ENCODE measurements at regions not wholly inside any gene's neighbourhood (a gene's known extent, or its start where the extent isn't known, plus 50 kb on each side); places are given as distances from the start of the nearest gene placed in this dataset.

DNA sequence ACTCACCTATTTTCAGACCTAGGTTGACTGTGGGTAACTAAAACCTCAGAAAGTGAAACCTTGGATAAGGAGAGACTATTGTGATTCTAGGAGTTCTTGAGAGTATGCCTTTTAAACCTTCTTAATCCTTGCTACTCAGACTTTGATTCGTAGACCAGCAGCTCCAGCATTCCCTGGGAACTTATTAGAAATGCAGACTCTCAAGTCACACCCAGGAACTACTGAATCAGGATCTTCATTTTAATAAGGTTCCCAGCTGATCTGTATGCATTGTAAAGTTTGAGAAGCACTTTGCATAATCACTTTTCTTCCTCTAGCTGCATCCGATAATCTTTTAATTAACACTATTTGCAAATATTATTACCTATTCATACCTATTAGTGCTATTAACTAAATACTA, 480.3 kb upstream of the KCNMB2 start:
- Histone ChIP-seq H3K4me3 (no peak overlapping the region), H3K4me1 (peaks cover 0 to 26% of the 10 kb centered on the region in 2 donors), H3K27ac (no peak overlapping the region), H3K36me3 (no peaks in the 10 kb centered on the region), H3K9me3 (no peaks in the 10 kb centered on the region), H3K27me3 (no peaks in the 10 kb centered on the region)
- TF ChIP-seq CTCF (IDR thresholded peaks at IDR 0.05), result no peak
- DNase-seq (ENCODE audit: low spot score), result no peak

GRCh38 chr3:178056868-178057267, 479.4 kb upstream of the KCNMB2 start:
- peaks cover 0 to 26% of the 10 kb centered on the region in 2 donors for H3K4me1 ChIP-seq
- no peaks in the 10 kb centered on the region for H3K36me3 ChIP-seq
- no peaks in the 10 kb centered on the region for H3K27me3 ChIP-seq
- TF ChIP-seq CTCF (IDR thresholded peaks at IDR 0.05), result no peak
- H3K27ac ChIP-seq, result no peak overlapping the region
- DNase-seq (ENCODE audit: low spot score), result no peak
- no peak overlapping the region for H3K4me3 ChIP-seq
- no peaks in the 10 kb centered on the region for H3K9me3 ChIP-seq

- no peaks in the 10 kb centered on the region for H3K9me3 ChIP-seq
- H3K4me1 ChIP-seq, result peaks cover 0 to 26% of the 10 kb centered on the region in 2 donors
- H3K27ac ChIP-seq, result peak overlapping the region in 1 of 2 donors; percentile 58
- TF ChIP-seq CTCF (IDR thresholded peaks at IDR 0.05), result no peak
- no peaks in the 10 kb centered on the region for H3K36me3 ChIP-seq
- H3K4me3 ChIP-seq, result no peak overlapping the region
- DNase-seq (ENCODE audit: low spot score), result no peak
- no peaks in the 10 kb centered on the region for H3K27me3 ChIP-seq
Measured at GRCh38 chr3:178058629-178059028, 477.6 kb upstream of the KCNMB2 start.

DNA sequence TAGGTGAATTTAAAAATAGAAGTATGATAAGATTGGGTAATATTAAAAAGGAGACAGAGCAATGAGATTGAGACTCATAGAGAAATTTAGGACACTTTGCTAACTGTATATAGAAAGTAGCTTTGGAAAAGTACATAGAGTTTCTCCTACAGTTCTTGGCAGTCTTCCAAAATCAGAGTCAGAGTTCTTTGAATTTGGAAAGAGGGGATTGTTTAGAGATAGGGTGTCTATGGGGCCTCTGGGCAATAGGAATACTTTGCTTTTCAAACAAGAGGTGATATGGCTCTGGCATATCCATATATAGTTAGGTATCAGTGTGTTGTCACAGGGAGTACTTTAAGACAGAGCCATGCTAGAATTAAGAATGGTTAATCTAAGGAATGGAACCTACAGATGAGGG, 477.1 kb upstream of the KCNMB2 start:
- H3K36me3 ChIP-seq, result no peaks in the 10 kb centered on the region
- peaks cover 0 to 26% of the 10 kb centered on the region in 2 donors for H3K4me1 ChIP-seq
- no peak overlapping the region for H3K4me3 ChIP-seq
- H3K27ac ChIP-seq, result peak overlapping the region in 1 of 2 donors; percentile 58
- no peak for DNase-seq (ENCODE audit: low spot score)
- H3K27me3 ChIP-seq, result no peaks in the 10 kb centered on the region
- no peaks in the 10 kb centered on the region for H3K9me3 ChIP-seq
- TF ChIP-seq CTCF (IDR thresholded peaks at IDR 0.05), result no peak

- H3K4me3 ChIP-seq, result no peak overlapping the region
- peaks cover 0 to 26% of the 10 kb centered on the region in 2 donors for H3K4me1 ChIP-seq
- H3K9me3 ChIP-seq, result no peaks in the 10 kb centered on the region
- H3K27ac ChIP-seq, result peak overlapping the region in 1 of 2 donors; percentile 58
- DNase-seq (ENCODE audit: low spot score), result no peak
- no peaks in the 10 kb centered on the region for H3K27me3 ChIP-seq
- H3K36me3 ChIP-seq, result no peaks in the 10 kb centered on the region
- TF ChIP-seq CTCF (IDR thresholded peaks at IDR 0.05), result no peak
Measured at GRCh38 chr3:178059836-178060235, 476.4 kb upstream of the KCNMB2 start.

DNA sequence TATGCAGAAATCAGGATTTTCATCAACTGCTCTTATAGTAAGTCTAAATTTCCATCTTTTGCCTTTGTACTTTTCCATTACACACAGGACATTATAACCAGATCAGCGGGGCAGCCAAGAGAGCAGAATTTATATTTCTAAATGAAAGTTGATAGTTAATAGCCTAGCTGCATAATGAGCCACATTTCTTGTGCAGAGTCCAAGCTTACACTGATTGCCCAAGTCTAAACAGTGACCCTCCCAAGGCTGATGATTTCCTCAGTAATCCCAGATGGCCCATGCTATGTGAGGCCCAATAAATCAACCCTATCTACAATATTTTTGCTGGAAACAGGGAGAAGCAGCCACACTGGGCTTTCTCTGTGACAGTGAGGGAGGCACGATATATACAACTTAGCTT, 475.8 kb upstream of the KCNMB2 start:
- no peaks in the 10 kb centered on the region for H3K36me3 ChIP-seq
- H3K9me3 ChIP-seq, result no peaks in the 10 kb centered on the region
- no peak overlapping the region for H3K4me3 ChIP-seq
- no peak for DNase-seq (ENCODE audit: low spot score)
- H3K27me3 ChIP-seq, result no peaks in the 10 kb centered on the region
- H3K4me1 ChIP-seq, result peaks cover 0 to 26% of the 10 kb centered on the region in 2 donors
- no peak for TF ChIP-seq CTCF (IDR thresholded peaks at IDR 0.05)
- peak overlapping the region in 1 of 2 donors; percentile 9 for H3K27ac ChIP-seq
